ENCODE measurements at regions not wholly inside any gene's neighbourhood (a gene's known extent, or its start where the extent isn't known, plus 50 kb on each side); places are given as distances from the start of the nearest gene placed in this dataset.
"Not testable (repeated sequence)": the region's sequence is repeated elsewhere in the genome, so short reads cannot be mapped to it uniquely, and the experiment has no call there.

DNA sequence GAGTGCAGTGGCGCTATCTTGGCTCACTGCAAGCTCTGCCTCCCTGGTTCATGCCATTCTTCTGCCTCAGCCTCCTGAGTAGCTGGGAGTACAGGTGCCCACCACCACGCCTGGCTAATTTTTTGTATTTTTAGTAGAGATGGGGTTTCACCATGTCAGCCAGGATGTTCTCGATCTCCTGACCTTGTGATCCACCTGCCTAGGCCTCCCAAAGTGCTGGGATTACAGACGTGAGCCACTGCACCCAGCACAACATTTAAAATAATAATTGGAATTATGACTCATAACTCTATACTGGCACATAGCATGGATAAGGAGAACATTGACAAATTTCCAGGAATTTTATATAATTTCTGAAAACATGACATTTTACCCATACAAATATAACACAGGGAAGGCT lies 54.2 kb downstream of the DBET start:
- H3K9me3 Mint-ChIP-seq, H3K4me3 Mint-ChIP-seq, H3K27me3 Mint-ChIP-seq, H3K27ac Mint-ChIP-seq, DNase-seq, H3K36me3 Mint-ChIP-seq, H3K4me1 Mint-ChIP-seq, POLR2A ChIA-PET, ATAC-seq: not testable (repeated sequence)

DNA sequence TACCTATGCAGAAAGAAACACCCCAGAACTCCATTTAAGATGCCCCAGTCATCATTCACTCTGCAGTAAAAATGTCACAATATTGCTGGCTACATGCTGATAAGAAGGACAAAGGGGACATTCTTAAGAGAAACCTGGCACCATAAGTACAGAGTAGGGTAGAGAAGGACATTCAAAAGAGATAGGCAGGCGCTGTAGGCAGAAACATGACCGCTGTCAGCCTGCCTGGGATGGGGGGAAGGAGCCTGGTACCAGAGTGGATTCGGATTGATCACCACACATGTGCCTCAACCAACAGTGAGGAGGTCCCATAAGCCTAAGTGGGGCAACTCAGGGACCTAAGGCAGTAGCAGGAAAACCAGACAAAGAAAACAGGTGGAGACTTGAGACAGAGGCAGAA lies 54.1 kb upstream of the DUX4 start:
- H3K36me3 Mint-ChIP-seq, H3K4me3 Mint-ChIP-seq, H3K27me3 Mint-ChIP-seq, POLR2A ChIA-PET, H3K9me3 Mint-ChIP-seq, H3K27ac Mint-ChIP-seq, ATAC-seq, H3K4me1 Mint-ChIP-seq: not testable (repeated sequence)
- peak in 1 of 10 donors; percentile 0 for DNase-seq

DNA sequence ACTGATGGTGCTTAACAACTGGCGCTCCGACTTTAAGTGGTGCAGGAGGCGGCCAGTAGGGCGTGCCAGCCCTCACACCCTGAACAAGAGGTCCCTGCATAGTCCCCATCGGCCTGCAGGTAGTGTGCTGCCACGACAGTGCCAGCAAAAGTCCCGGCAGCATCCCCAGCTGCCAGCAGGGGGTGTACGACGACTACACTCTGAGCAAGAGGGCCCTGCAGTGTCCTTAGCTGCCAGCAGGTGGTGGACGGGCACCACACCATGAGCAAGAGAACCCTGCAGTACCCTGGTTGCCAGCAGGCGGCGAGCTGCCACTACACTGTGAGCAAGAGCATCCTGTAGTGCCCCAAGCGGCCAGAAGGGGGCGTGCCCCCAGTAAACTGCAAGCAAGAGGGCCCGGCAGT lies 53.5 kb upstream of the DUX4 start:
- H3K27me3 Mint-ChIP-seq, POLR2A ChIA-PET, H3K4me3 Mint-ChIP-seq, H3K36me3 Mint-ChIP-seq, DNase-seq, H3K9me3 Mint-ChIP-seq, H3K4me1 Mint-ChIP-seq, H3K27ac Mint-ChIP-seq: not testable (repeated sequence)
- peak in 1 of 2 donors; percentile 59 for ATAC-seq

DNA sequence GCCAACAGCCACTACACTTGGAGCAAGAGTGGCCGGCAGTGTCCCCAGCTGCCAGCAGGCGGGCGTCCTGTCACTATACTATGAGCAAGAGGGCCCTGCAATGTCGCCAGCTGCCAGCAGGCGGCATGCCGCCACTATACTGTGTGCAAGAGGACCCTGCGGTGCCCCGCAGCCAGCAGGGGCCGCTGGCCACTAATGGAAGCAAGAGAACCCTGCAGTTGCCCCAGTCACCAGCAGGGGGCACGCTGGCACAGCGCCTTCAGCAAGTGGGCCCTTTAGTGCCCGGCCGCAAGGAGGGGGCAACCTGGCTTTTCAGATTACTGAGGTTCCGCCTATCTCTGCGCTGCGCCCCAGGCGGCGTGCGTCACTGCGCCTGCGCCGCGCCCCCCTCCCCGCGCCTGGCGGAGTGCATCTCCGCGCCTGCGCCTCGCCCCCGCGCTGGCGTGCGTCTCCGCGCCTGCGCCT lies 53.0 kb upstream of the DUX4 start:
- H3K27ac Mint-ChIP-seq, ATAC-seq: not testable (repeated sequence)
- DNase-seq: peak in 2 of 10 donors; percentile 6 to 19

DNA sequence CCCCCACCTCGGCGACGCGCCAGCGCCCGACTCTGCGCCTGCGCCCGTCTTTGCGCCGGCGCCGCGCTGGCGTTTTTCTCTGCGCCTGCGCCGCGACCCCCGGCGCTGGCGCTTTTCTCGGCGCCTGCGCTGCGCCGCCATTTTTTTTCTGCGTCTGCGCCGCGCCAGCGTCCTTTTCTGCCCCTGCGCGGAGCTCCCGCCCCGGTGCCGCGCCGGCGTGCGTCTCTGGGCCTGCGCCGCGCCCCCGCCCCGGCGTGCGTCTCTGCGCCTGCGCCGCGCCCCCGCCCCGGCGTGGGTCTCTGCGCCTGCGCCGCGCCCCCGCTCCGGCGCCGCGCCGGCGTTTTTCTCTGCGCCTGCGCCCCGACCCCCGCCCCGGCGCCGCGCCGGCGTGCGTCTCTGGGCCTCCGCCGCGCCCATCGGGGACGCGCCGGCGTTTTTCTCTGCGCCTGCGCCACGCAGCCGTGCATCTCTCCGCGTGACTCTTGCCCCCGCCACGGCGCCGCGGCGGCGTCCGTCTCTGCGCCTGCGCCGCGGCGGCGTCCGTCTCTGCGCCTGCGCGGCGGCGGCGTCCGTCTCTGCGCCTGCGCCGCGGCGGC lies 52.4 kb upstream of the DUX4 start:
- H3K27ac Mint-ChIP-seq, H3K36me3 Mint-ChIP-seq, POLR2A ChIA-PET, ATAC-seq, H3K9me3 Mint-ChIP-seq, H3K4me3 Mint-ChIP-seq, H3K27me3 Mint-ChIP-seq, DNase-seq, H3K4me1 Mint-ChIP-seq: not testable (repeated sequence)

More for the DNA sequence above, 53.0 kb upstream of the DUX4 start:
- H3K4me3 Mint-ChIP-seq, H3K4me1 Mint-ChIP-seq, H3K9me3 Mint-ChIP-seq, H3K36me3 Mint-ChIP-seq, H3K27me3 Mint-ChIP-seq, POLR2A ChIA-PET: not testable (repeated sequence)

GRCh38 chr4:190121759-190122158 lies 51.8 kb upstream of the DUX4 start:
- no peak overlapping the region for H3K27ac Mint-ChIP-seq
- POLR2A ChIA-PET: no interaction called here
- peaks cover 0 to 2% (median 0%) of the 10 kb centered on the region in 9 donors for H3K9me3 Mint-ChIP-seq
- no peak for DNase-seq
- no peak for ATAC-seq
- no peak overlapping the region for H3K4me3 Mint-ChIP-seq
- H3K4me1 Mint-ChIP-seq: no peaks in the 10 kb centered on the region
- peaks cover 0 to 2% (median 0%) of the 10 kb centered on the region in 5 donors for H3K27me3 Mint-ChIP-seq
- no peaks in the 10 kb centered on the region for H3K36me3 Mint-ChIP-seq

GRCh38 chr4:190122161-190123142 lies 51.1 kb upstream of the DUX4 start:
- POLR2A ChIA-PET, H3K36me3 Mint-ChIP-seq, H3K4me1 Mint-ChIP-seq, H3K27ac Mint-ChIP-seq, H3K4me3 Mint-ChIP-seq, H3K27me3 Mint-ChIP-seq, ATAC-seq, H3K9me3 Mint-ChIP-seq: not testable (repeated sequence)
- DNase-seq: peak in 3 of 10 donors; percentile 1 to 44 (median 17)

Measured in naive thymus-derived CD8-positive, alpha-beta T cell (primary cell).